A549 (cell line): ENCODE measurements at regions not wholly inside any gene's neighbourhood (a gene's known extent, or its start where the extent isn't known, plus 50 kb on each side); places are given as distances from the start of the nearest gene placed in this dataset.

Source experiments
- KDM1A ChIP-seq: fragments of 200-600 bp; sonication (generic); IDR thresholded peaks from 2 replicates; pipeline ENCODE4 v1.6.1; 2016; ENCODE audit warnings: low read depth, mild to moderate bottlenecking
- SMC3 ChIP-seq: fragments of >200 bp; sonication (Bioruptor Twin); formaldehyde crosslinking; IDR thresholded peaks from 3 replicates; pipeline ENCODE4 v1.6.1; 2018; ENCODE audit warnings: inconsistent platforms
- ZC3H11A ChIP-seq: fragments of 450-650 bp; IDR thresholded peaks from 2 replicates; pipeline ENCODE4 v1.6.1; 2014; ENCODE audit warnings: antibody characterized with exemption, mild to moderate bottlenecking

DNA sequence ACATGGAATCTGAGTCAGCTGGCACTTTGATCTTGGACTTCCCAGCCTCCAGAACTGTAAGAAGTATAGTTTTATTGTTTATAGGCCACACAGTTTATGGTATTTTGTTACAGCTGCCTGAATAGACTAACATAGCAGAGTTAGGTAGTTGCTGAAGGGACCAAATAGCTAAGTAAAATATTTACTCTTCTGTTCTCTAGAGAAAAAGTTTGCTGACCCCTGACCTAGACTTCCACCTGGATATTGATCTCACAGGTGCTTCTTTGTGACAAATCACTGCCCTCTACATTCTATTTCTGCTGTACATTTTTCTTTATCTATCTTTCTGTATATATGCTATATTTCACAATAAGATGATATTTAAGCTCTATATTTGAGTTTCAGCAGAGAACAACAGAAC is 212.5 kb downstream of the CSNK2A3 start:
- TF ChIP-seq ZC3H11A (no peak), SMC3 (no peak), KDM1A (no peak)
